Dermis blood vessel endothelial cell (primary cell): ENCODE measurements at regions not wholly inside any gene's neighbourhood (a gene's known extent, or its start where the extent isn't known, plus 50 kb on each side); places are given as distances from the start of the nearest gene placed in this dataset.

ENCODE experiments used
- DNase-seq: peaks from one replicate; pipeline ENCODE4 v3.0.0; 2010

- DNase-seq: no peak
These were observed 1552.1 kb downstream of the AACS start for GRCh38 chr12:126617312-126617711.

- no peak for DNase-seq
These were observed 1562.4 kb downstream of the AACS start for GRCh38 chr12:126627596-126627995.

GRCh38 chr12:126636821-126637220 lies 1571.6 kb downstream of the AACS start:
- no peak for DNase-seq

GRCh38 chr12:126644236-126645020 lies 1579.2 kb downstream of the AACS start:
- no peak for DNase-seq

- DNase-seq: no peak
These were observed 1582.8 kb downstream of the AACS start for GRCh38 chr12:126648074-126648473.

GRCh38 chr12:126651133-126651532 lies 1585.9 kb downstream of the AACS start:
- no peak for DNase-seq

- peak; percentile 0 for DNase-seq
These were observed 1598.3 kb downstream of the AACS start for GRCh38 chr12:126663304-126664094.

GRCh38 chr12:126667339-126667738 lies 1599.6 kb upstream of the TMEM132C start:
- DNase-seq: no peak

- no peak for DNase-seq
These were observed 1598.4 kb upstream of the TMEM132C start for GRCh38 chr12:126668538-126668937.

- no peak for DNase-seq
These were observed 1598.0 kb upstream of the TMEM132C start for GRCh38 chr12:126668961-126669360.

GRCh38 chr12:126676434-126676833 lies 1590.5 kb upstream of the TMEM132C start:
- DNase-seq: no peak

GRCh38 chr12:126681676-126682075 lies 1585.3 kb upstream of the TMEM132C start:
- no peak for DNase-seq

- no peak for DNase-seq
These were observed 1582.3 kb upstream of the TMEM132C start for GRCh38 chr12:126684703-126685102.

GRCh38 chr12:126685636-126686035 lies 1581.3 kb upstream of the TMEM132C start:
- no peak for DNase-seq

GRCh38 chr12:126688556-126688955 lies 1578.4 kb upstream of the TMEM132C start:
- no peak for DNase-seq

- DNase-seq: no peak
These were observed 1566.9 kb upstream of the TMEM132C start for GRCh38 chr12:126700096-126700495.

GRCh38 chr12:126704609-126705008 lies 1562.4 kb upstream of the TMEM132C start:
- DNase-seq: no peak

GRCh38 chr12:126706300-126706699 lies 1560.7 kb upstream of the TMEM132C start:
- DNase-seq: no peak

- DNase-seq: no peak
These were observed 1558.5 kb upstream of the TMEM132C start for GRCh38 chr12:126708492-126708896.

- DNase-seq: no peak
These were observed 1548.6 kb upstream of the TMEM132C start for GRCh38 chr12:126718365-126718764.

- DNase-seq: no peak
These were observed 1546.9 kb upstream of the TMEM132C start for GRCh38 chr12:126719912-126720705.

GRCh38 chr12:126726481-126727217 lies 1540.3 kb upstream of the TMEM132C start:
- no peak for DNase-seq
